NB4 (cell line): ENCODE measurements at regions not wholly inside any gene's neighbourhood (a gene's known extent, or its start where the extent isn't known, plus 50 kb on each side); places are given as distances from the start of the nearest gene placed in this dataset.
A peak's percentile ranks its signal among the peaks of the same experiment; 100 is the strongest.

ENCODE experiments used
- DNase-seq: peaks from one replicate; pipeline ENCODE4 v3.0.0; 2010; ENCODE audit warnings: low read depth
- H3K4me3 ChIP-seq: one replicate; pipeline ENCODE4 v1.5.1; 2011; ENCODE audit warnings: mild to moderate bottlenecking, low read depth, low read length, moderate library complexity
- MYC ChIP-seq: IDR thresholded peaks from 2 replicates; pipeline ENCODE4 v1.6.1; 2011; ENCODE audit warnings: low read depth, low read length
- POLR2A ChIP-seq: IDR thresholded peaks from 2 replicates; pipeline ENCODE4 v1.6.1; 2011; ENCODE audit warnings: mild to moderate bottlenecking; ENCODE audit not compliant: insufficient read length; ENCODE audit errors: extremely low read depth
- TF ChIP-seq, protein P1 (sequence below): IDR thresholded peaks from one replicate; pipeline ENCODE4 v1.5.1; 2012; ENCODE audit warnings: low read depth, low read length
- TF ChIP-seq, protein P2 (sequence below): IDR thresholded peaks from 2 replicates; pipeline ENCODE4 v1.6.1; 2011; ENCODE audit warnings: low read depth, low read length

DNA sequence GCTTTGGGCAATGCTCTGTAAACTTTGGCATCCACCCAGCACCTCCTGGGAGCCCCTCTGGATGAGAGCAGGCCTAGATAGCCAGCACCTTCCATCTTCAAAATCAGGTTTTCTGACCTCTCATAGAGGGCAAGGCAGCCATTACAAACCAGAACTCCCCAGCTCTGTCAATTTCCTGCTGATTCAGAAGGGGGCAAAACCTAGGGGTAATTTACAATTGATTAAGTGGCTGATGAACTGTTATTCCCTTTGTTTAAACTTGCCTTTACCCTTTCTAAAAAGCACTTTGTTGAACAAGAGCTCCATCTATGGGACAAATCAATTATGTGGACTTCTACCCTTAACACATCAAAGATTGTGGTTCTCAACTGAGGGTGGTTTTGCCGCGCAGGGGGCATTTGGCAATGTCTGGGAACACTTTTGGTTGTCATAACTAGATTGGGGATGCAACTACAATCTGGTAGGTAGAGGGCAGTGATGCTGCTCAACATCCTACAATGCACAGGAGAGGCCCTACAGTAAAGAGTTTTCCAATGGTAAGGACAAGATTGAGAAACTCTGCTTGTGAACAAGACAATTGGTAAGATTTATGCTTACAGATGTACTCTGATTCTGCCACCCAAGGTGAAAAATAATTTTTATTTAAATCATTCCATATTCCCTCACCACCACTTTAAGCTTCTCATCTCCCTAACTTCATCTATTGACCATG lies 184.1 kb downstream of the MARCHF11 start:
- no peak overlapping the region for H3K4me3 ChIP-seq
- peak; percentile 46 for DNase-seq
- TF ChIP-seq MYC (no peak), POLR2A (no peak)
- TF ChIP-seq, protein P1, sequence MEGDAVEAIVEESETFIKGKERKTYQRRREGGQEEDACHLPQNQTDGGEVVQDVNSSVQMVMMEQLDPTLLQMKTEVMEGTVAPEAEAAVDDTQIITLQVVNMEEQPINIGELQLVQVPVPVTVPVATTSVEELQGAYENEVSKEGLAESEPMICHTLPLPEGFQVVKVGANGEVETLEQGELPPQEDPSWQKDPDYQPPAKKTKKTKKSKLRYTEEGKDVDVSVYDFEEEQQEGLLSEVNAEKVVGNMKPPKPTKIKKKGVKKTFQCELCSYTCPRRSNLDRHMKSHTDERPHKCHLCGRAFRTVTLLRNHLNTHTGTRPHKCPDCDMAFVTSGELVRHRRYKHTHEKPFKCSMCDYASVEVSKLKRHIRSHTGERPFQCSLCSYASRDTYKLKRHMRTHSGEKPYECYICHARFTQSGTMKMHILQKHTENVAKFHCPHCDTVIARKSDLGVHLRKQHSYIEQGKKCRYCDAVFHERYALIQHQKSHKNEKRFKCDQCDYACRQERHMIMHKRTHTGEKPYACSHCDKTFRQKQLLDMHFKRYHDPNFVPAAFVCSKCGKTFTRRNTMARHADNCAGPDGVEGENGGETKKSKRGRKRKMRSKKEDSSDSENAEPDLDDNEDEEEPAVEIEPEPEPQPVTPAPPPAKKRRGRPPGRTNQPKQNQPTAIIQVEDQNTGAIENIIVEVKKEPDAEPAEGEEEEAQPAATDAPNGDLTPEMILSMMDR = peak; percentile 38

DNA sequence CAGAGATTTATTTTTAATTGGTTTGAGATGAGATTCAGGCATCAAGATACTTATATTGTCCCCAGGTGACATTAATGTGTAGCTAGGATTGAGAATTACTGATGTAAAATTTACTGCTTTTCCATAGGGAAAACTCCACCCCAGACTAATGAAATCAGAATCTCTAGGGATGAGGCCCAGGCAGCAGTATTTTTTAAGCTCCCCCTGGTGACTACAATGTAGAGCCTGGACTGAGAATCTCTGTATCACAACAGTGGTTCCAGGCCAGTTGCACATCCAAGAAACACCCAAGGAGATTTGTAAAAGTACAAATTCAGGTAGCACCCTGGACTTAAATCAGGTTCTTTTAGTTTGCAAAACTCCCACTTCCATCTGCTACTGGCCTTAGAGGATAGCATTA lies 185.7 kb downstream of the MARCHF11 start:
- H3K4me3 ChIP-seq = no peak overlapping the region
- no peak for TF ChIP-seq POLR2A
- TF ChIP-seq, protein P1 = no peak
- TF ChIP-seq, protein P2, sequence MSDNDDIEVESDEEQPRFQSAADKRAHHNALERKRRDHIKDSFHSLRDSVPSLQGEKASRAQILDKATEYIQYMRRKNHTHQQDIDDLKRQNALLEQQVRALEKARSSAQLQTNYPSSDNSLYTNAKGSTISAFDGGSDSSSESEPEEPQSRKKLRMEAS = no peak
- TF ChIP-seq MYC = no peak
- DNase-seq = no peak

DNA sequence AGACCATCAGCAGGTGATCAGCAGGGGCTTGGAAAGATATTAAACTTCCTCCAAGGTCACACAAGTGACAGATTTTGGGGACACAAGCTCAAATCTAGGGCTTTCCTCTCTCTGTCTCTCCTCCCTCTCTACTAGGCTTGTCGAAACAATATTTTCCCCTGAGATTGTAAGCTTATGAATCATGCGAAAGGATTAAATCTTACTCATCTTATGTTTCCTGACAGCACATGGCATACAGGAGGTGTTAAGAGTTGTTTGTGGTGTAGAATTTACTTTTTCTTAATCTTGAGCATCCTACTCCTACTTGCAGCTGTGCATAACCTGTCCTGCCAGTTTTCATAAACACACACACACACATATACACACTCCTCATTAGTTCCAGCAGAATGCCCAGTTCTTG lies 186.3 kb downstream of the MARCHF11 start:
- H3K4me3 ChIP-seq = no peak overlapping the region
- no peak for DNase-seq
- TF ChIP-seq MYC (no peak), POLR2A (no peak)
- TF ChIP-seq, protein P2 = no peak
- TF ChIP-seq, protein P1 = no peak

DNA sequence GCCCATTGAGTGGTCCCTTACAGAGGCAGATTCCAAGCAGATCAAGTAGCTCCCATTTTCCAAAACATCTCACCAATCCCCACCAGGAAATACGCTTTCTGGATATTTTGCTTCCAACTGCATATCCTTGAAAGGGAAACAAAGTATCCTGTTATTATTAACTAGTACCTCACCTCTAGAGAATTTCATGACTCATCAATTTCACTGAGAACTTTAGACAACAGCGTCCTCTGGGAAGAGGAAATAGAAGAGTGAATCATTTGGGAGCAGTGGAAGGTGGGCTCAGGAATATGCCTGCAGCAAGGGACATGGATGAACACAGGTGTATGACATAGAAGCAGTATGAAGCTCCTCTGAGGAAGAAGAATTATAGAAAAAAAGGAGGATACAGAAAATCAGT lies 186.7 kb downstream of the MARCHF11 start:
- TF ChIP-seq, protein P2 = no peak
- TF ChIP-seq POLR2A (no peak), MYC (no peak)
- TF ChIP-seq, protein P1 = no peak
- no peak for DNase-seq
- H3K4me3 ChIP-seq = no peak overlapping the region

DNA sequence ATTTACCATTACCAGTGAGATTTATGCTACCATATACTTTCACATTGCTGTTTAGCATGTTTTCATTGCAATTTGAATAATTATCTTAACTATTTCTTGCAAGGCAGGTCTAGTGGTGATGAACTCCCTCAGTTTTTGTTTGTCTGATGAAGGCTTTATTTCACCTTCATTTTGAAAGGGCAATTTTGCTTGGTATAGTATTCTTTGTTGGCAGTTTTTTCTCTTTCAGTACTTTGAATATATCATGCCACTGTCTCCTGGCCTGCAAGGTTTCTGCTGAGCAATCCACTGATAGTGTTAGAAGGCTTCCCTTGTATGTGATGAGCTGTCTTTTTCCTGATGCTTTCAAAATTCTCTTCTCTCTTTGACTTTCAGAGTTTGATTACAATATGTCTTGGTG lies 188.0 kb downstream of the MARCHF11 start:
- no peak for DNase-seq
- no peak overlapping the region for H3K4me3 ChIP-seq
- TF ChIP-seq, protein P1 = no peak
